GM23338 (cell line): ENCODE measurements at regions not wholly inside any gene's neighbourhood (a gene's known extent, or its start where the extent isn't known, plus 50 kb on each side); places are given as distances from the start of the nearest gene placed in this dataset.
A peak's percentile ranks its signal among the peaks of the same experiment; 100 is the strongest.

ENCODE experiments used
- ATAC-seq: fragments of 200-7000 bp; cut with Tn5 transposase; 3 replicates; pipeline ENCODE4 v1.9.1; 2020
- DNase-seq: peaks from one replicate; pipeline ENCODE4 v3.0.0-alpha.2; 2015; ENCODE audit warnings: low spot score
- H2AFZ ChIP-seq: fragments of 200-600 bp; sonication (generic); 2 replicates; pipeline ENCODE4 v1.8.0; 2016; ENCODE audit warnings: antibody characterized with exemption, mild to moderate bottlenecking, moderate library complexity
- H3F3A ChIP-seq: fragments of 200-600 bp; sonication (generic); replicated peaks from 2 replicates; pipeline ENCODE4 v1.8.0; 2017; ENCODE audit warnings: antibody characterized with exemption, mixed run types, low read depth
- H3K27ac ChIP-seq: fragments of 200-600 bp; sonication (generic); 2 replicates; pipeline ENCODE4 v1.6.1; 2016; ENCODE audit warnings: low read depth
- H3K27me3 ChIP-seq: fragments of 200-600 bp; sonication (generic); 2 replicates; pipeline ENCODE4 v1.8.0; 2016; ENCODE audit warnings: mild to moderate bottlenecking, mixed run types, moderate library complexity; ENCODE audit not compliant: insufficient read depth
- H3K36me3 ChIP-seq: fragments of 200-600 bp; sonication (generic); 2 replicates; pipeline ENCODE4 v1.8.0; 2016; ENCODE audit warnings: mild to moderate bottlenecking; ENCODE audit not compliant: insufficient read depth
- H3K4me1 ChIP-seq: fragments of 200-600 bp; sonication (generic); 2 replicates; pipeline ENCODE4 v1.8.0; 2016; ENCODE audit warnings: mild to moderate bottlenecking, moderate library complexity; ENCODE audit not compliant: insufficient read depth
- H3K4me2 ChIP-seq: fragments of 200-600 bp; sonication (generic); 2 replicates; pipeline ENCODE4 v1.7.1; 2017; ENCODE audit warnings: mixed run types
- H3K4me3 ChIP-seq: fragments of 200-600 bp; sonication (generic); 2 replicates; pipeline ENCODE4 v1.6.1; 2016; ENCODE audit warnings: mixed run types
- H3K79me2 ChIP-seq: fragments of 200-600 bp; sonication (generic); replicated peaks from 2 replicates; pipeline ENCODE4 v1.8.0; 2017; ENCODE audit warnings: mild to moderate bottlenecking; ENCODE audit not compliant: insufficient read depth
- H3K9me2 ChIP-seq: fragments of 200-600 bp; sonication (generic); 2 replicates; pipeline ENCODE4 v1.8.0; 2017; ENCODE audit not compliant: insufficient read depth
- H4K20me1 ChIP-seq: fragments of 200-600 bp; sonication (generic); replicated peaks from 2 replicates; pipeline ENCODE4 v1.8.0; 2017; ENCODE audit warnings: mild to moderate bottlenecking; ENCODE audit not compliant: insufficient read depth
- H3K27ac Mint-ChIP-seq: 2 replicates; pipeline ENCODE4 v1.8.0; 2020; ENCODE audit warnings: inconsistent platforms, mild to moderate bottlenecking, moderate library complexity, mixed read lengths
- H3K27me3 Mint-ChIP-seq: 3 replicates; pipeline ENCODE4 v1.8.0; 2022; ENCODE audit warnings: low read depth, mild to moderate bottlenecking, moderate library complexity, mixed read lengths, inconsistent platforms; ENCODE audit not compliant: insufficient read depth, poor library complexity
- H3K36me3 Mint-ChIP-seq: 3 replicates; pipeline ENCODE4 v1.8.0; 2021; ENCODE audit warnings: low read depth, mild to moderate bottlenecking, inconsistent platforms, moderate library complexity, mixed read lengths
- H3K4me1 Mint-ChIP-seq: 3 replicates; pipeline ENCODE4 v1.8.0; 2020; ENCODE audit warnings: mild to moderate bottlenecking, inconsistent platforms, mixed read lengths
- H3K4me3 Mint-ChIP-seq: 3 replicates; pipeline ENCODE4 v1.8.0; 2021; ENCODE audit warnings: moderate library complexity, mild to moderate bottlenecking, inconsistent platforms, mixed read lengths
- H3K9me3 Mint-ChIP-seq: 3 replicates; pipeline ENCODE4 v1.8.0; 2020; ENCODE audit warnings: moderate library complexity, mild to moderate bottlenecking, inconsistent platforms, mixed read lengths
- CREB1 ChIP-seq: fragments of 250-450 bp; sonication (Bioruptor Pico); IDR thresholded peaks from 2 replicates; pipeline ENCODE4 v1.5.0; 2020; ENCODE audit warnings: low read depth, mild to moderate bottlenecking, moderate library complexity
- CTCF ChIP-seq, 2 experiments: fragments of 200-600 bp in 1 of 2; sonication (generic) in 1 of 2; conservative IDR thresholded peaks; 2 replicates each; pipeline versions ENCODE4 v1.5.1 to v1.6.1; 2016 to 2017; ENCODE audit warnings: antibody characterized with exemption in 2 of 2, low read depth in 2 of 2, mild to moderate bottlenecking in 2 of 2, moderate library complexity in 1 of 2
- ETS1 ChIP-seq: IDR thresholded peaks from 2 replicates; pipeline ENCODE4 v1.6.1; 2016; ENCODE audit warnings: antibody characterized with exemption
- EZH2 ChIP-seq: fragments of 200-600 bp; sonication (generic); IDR thresholded peaks from one replicate; pipeline ENCODE4 v1.8.0; 2017; ENCODE audit warnings: antibody characterized with exemption, mild to moderate bottlenecking, low read depth; ENCODE audit not compliant: unreplicated experiment
- EZH2phosphoT487 ChIP-seq: fragments of 200-600 bp; sonication (generic); IDR thresholded peaks from one replicate; pipeline ENCODE4 v1.8.1; 2018; ENCODE audit warnings: antibody characterized with exemption; ENCODE audit not compliant: unreplicated experiment
- JUNB ChIP-seq: IDR thresholded peaks from one replicate; pipeline ENCODE4 v1.6.1; 2016; ENCODE audit warnings: antibody characterized with exemption; ENCODE audit not compliant: unreplicated experiment
- NANOG ChIP-seq: IDR thresholded peaks from 2 replicates; pipeline ENCODE4 v1.6.1; 2016; ENCODE audit warnings: antibody characterized with exemption, borderline replicate concordance
- POLR2AphosphoS5 ChIP-seq: IDR thresholded peaks from 2 replicates; pipeline ENCODE4 v1.6.1; 2016; ENCODE audit warnings: antibody characterized with exemption, low read depth
- REST ChIP-seq: IDR thresholded peaks from one replicate; pipeline ENCODE4 v1.6.1; 2018; ENCODE audit warnings: antibody characterized with exemption; ENCODE audit not compliant: unreplicated experiment
- STAT1 ChIP-seq: IDR thresholded peaks from one replicate; pipeline ENCODE4 v1.6.1; 2016; ENCODE audit warnings: antibody characterized with exemption; ENCODE audit not compliant: unreplicated experiment
- ZNF114 ChIP-seq: fragments of 250-450 bp; sonication (Bioruptor Pico); IDR thresholded peaks from 2 replicates; pipeline ENCODE4 v1.5.0; 2020; ENCODE audit warnings: mild to moderate bottlenecking, moderate library complexity
- ZNF331 ChIP-seq: fragments of 250-450 bp; sonication (Bioruptor Pico); IDR thresholded peaks from 2 replicates; pipeline ENCODE4 v1.5.0; 2020; ENCODE audit warnings: low read depth, mild to moderate bottlenecking, moderate library complexity
- ZNF462 ChIP-seq: fragments of 250-450 bp; sonication (Bioruptor Pico); IDR thresholded peaks from 2 replicates; pipeline ENCODE4 v1.5.0; 2020; ENCODE audit warnings: mild to moderate bottlenecking, moderate library complexity

GRCh38 chr2:219985017-219985416 lies 357.6 kb downstream of the SLC4A3 start (continued):
- no peak for TF ChIP-seq EZH2phosphoT487

GRCh38 chr2:219987830-219988229 lies 360.4 kb downstream of the SLC4A3 start:
- Histone ChIP-seq H3K4me3 (no peak overlapping the region), H3K4me2 (no peak overlapping the region), H3K9me2 (no peaks in the 10 kb centered on the region), H4K20me1 (no peaks in the 10 kb centered on the region), H3K27me3 (no peaks in the 10 kb centered on the region), H2AFZ (0 out of 2 replicates have a peak overlapping the region, but pooled peaks have one; percentile 14), H3K27ac (no peak overlapping the region), H3F3A (no peaks in the 10 kb centered on the region), H3K4me1 (peaks cover 15% of the 10 kb centered on the region), H3K36me3 (no peaks in the 10 kb centered on the region), H3K79me2 (no peaks in the 10 kb centered on the region)
- Mint-ChIP-seq H3K27ac (no peak overlapping the region), H3K36me3 (no peaks in the 10 kb centered on the region), H3K4me1 (peaks cover 12% of the 10 kb centered on the region), H3K27me3 (no peaks in the 10 kb centered on the region), H3K4me3 (no peak overlapping the region), H3K9me3 (no peaks in the 10 kb centered on the region)
- no peak for TF ChIP-seq CREB1 (CRISPR knock-in tag)
- TF ChIP-seq CTCF (conservative IDR thresholded peaks at IDR 0.05; ENCODE audit: low read depth in 2 of 2): no peak
- TF ChIP-seq POLR2AphosphoS5: no peak
- no peak for TF ChIP-seq REST
- no peak for TF ChIP-seq ETS1
- TF ChIP-seq STAT1: no peak
- TF ChIP-seq JUNB: no peak
- no peak for TF ChIP-seq NANOG
- TF ChIP-seq ZNF462: no peak
- no peak for TF ChIP-seq ZNF331 (CRISPR knock-in tag)
- no peak for TF ChIP-seq EZH2phosphoT487
- no peak for TF ChIP-seq ZNF114 (CRISPR knock-in tag)
- no peak for TF ChIP-seq EZH2
- ATAC-seq: no peak
- no peak for DNase-seq
